Heart left ventricle (tissue), 16 donors: ENCODE measurements at regions not wholly inside any gene's neighbourhood (a gene's known extent, or its start where the extent isn't known, plus 50 kb on each side); places are given as distances from the start of the nearest gene placed in this dataset.
"Not testable (repeated sequence)": the region's sequence is repeated elsewhere in the genome, so short reads cannot be mapped to it uniquely, and the experiment has no call there.

Experiments used
- ATAC-seq, 4 donors: fragments of 200-7000 bp; cut with Tn5 transposase; one replicate each; pipeline ENCODE4 v1.9.1; 2020 to 2022; ENCODE audit warnings: moderate library complexity in 4 of 4, mild to moderate bottlenecking in 3 of 4, moderate number of reproducible peaks in 1 of 4
- DNase-seq, 5 donors: peaks; one replicate each; pipeline ENCODE4 v3.0.0-alpha.2; 2020
- H3K27ac ChIP-seq, 12 donors: fragments of 200-600 bp; sonication (generic) in 4 of 12; one replicate each; pipeline versions ENCODE4 v1.5.0 to v1.8.0; 2016 to 2022; ENCODE audit warnings: mild to moderate bottlenecking in 2 of 12
- H3K27me3 ChIP-seq, 9 donors: fragments of 200-600 bp; sonication (generic) in 2 of 9; one replicate each; pipeline versions ENCODE4 v1.5.1 to v1.8.0; 2016 to 2022; ENCODE audit warnings: mild to moderate bottlenecking in 3 of 9
- H3K36me3 ChIP-seq, 9 donors: fragments of 200-600 bp; sonication (generic) in 2 of 9; one replicate each; pipeline versions ENCODE4 v1.5.0 to v1.8.0; 2018 to 2022; ENCODE audit warnings: mild to moderate bottlenecking in 2 of 9
- H3K4me1 ChIP-seq, 12 donors: fragments of 200-600 bp; sonication (generic) in 4 of 12; one replicate each; pipeline versions ENCODE4 v1.5.0 to v1.8.0; 2016 to 2022; ENCODE audit warnings: mild to moderate bottlenecking in 3 of 12
- H3K4me3 ChIP-seq, 12 donors: fragments of 200-600 bp; sonication (generic) in 4 of 12; one replicate each; pipeline versions ENCODE4 v1.5.0 to v1.8.0; 2017 to 2022; ENCODE audit warnings: mild to moderate bottlenecking in 9 of 12, moderate library complexity in 4 of 12
- H3K9me3 ChIP-seq, 12 donors: fragments of 200-600 bp; sonication (generic) in 4 of 12; one replicate each; pipeline versions ENCODE4 v1.5.0 to v1.8.0; 2016 to 2022; ENCODE audit warnings: mild to moderate bottlenecking in 1 of 12
- POLR2A ChIP-seq, 2 donors: fragments of 450-650 bp; IDR thresholded peaks; one replicate each; pipeline ENCODE4 v1.6.1; 2017; ENCODE audit warnings: antibody characterized with exemption in 2 of 2, mild to moderate bottlenecking in 2 of 2, moderate library complexity in 2 of 2
- whole genome bisulfite sequencing, 4 donors: extraction: QIAGEN DNeasy Blood & Tissue Kit in 2 of 4; methylation state at CpG; one replicate each; pipeline versions ENCODE4 v1.1.5 to v1.1.7; 2013 to 2018; 5-methylcytosine and 5-hydroxymethylcytosine counted together
- intact Hi-C, 10 donors: fragments of 100-400 bp; cut with DNase I; formaldehyde crosslinking; loops; one replicate each; pipeline versions ENCODE4 v1.11.1 to v1.14.2; 2022
- TF ChIP-seq, protein P1 (sequence below), 12 donors: fragments of 200-600 bp; sonication (generic) in 4 of 12; IDR thresholded peaks; one replicate each; pipeline versions ENCODE4 v1.5.0 to v1.8.0; 2018 to 2022; ENCODE audit warnings: antibody characterized with exemption in 12 of 12, mild to moderate bottlenecking in 5 of 12
- donor health status: ischemic (EF 13 %, LVEDD 7.1; RV severe dilation, severe dysfunction).
- donor health status: healthy with polysubstance abuse.
- donor health status: DM: no; HTN: yes; CAD: no.
- donor health status: DM: no; HTN: no; CAD: no.
- donor health status: ischemic (EF 25% LVEDD 6.9; RV normal size, moderate dysfunction).
- donor health status: ischemic (EF 25% LVEDD 5.7; RV mildly dilated, moderate dysfunction).
- donor health status: healthy.
- donor health status: DM: yes; HTN: yes; CAD: no.
- donor health status: ischemic (EF 35%, LVEDD 5.7; RV mildly dilated, moderate dysfunction).
- donor health status: nonischemic (EF 11% LVEDD 7.7; RV severe dilation, severe dysfunction).
- donor health status: DM: yes; HTN: yes; CAD: no.
- donor health status: PGD.
- donor health status: ischemic (EF 29% LVEDD 5.4; RV normal size, mild dysfunction).
- donor health status: nonischemic (EF 23%, LVEDD 6.1; RV moderate dilation, normal function).

DNA sequence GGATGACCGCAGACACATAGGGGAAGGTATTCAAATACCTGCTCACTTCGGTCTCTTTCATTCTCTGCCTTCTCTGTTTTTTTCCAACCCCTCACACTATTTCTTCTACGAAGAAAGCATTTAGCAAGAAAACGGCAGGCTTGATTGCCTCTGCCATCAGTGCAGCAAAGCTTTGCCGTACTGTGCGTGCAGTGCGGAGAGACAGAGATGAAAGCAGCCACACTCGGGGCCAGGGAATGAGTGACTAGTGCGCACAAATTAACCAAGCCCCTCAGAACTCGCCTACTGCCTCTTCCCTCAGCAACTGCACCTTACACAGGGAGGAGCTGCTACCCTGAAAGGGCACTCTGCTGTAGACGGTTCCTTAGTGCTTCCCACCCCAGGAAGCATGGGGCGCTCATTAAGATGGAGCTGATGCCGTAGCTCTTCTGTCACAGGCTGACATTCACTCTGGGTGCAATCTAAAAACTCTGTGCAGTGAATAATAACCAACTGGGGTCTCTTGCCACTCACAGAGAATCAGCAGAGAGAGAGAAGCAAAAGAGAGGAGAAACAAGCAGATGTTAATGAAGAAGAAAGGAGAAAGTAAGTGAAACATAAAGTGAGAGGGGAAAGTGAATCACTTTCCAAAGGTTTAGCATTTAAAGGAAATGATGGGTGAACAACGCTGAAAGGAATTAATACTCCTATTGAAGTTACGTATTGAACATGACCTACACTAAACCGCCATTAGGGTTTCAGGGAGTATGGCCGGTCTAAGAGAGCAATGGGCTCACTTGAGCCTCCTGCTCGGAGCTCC lies 69.4 kb downstream of the GRIN2B start:
- H3K36me3 ChIP-seq = no peaks in the 10 kb centered on the region
- DNase-seq (no peak), ATAC-seq (no peak)
- intact Hi-C loops = no loop called here
- H3K27ac ChIP-seq = no peak overlapping the region
- TF ChIP-seq POLR2A (IDR thresholded peaks at IDR 0.05) = no peak
- TF ChIP-seq, protein P1, sequence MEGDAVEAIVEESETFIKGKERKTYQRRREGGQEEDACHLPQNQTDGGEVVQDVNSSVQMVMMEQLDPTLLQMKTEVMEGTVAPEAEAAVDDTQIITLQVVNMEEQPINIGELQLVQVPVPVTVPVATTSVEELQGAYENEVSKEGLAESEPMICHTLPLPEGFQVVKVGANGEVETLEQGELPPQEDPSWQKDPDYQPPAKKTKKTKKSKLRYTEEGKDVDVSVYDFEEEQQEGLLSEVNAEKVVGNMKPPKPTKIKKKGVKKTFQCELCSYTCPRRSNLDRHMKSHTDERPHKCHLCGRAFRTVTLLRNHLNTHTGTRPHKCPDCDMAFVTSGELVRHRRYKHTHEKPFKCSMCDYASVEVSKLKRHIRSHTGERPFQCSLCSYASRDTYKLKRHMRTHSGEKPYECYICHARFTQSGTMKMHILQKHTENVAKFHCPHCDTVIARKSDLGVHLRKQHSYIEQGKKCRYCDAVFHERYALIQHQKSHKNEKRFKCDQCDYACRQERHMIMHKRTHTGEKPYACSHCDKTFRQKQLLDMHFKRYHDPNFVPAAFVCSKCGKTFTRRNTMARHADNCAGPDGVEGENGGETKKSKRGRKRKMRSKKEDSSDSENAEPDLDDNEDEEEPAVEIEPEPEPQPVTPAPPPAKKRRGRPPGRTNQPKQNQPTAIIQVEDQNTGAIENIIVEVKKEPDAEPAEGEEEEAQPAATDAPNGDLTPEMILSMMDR (IDR thresholded peaks at IDR 0.05) = no peak
- 87 to 90% (median 88%) methylated on average over 18 of the region's 18 CpGs for WGBS, 4 donors
- H3K4me1 ChIP-seq = no peaks in the 10 kb centered on the region
- no peaks in the 10 kb centered on the region for H3K27me3 ChIP-seq
- no peaks in the 10 kb centered on the region for H3K9me3 ChIP-seq
- no peak overlapping the region for H3K4me3 ChIP-seq

DNA sequence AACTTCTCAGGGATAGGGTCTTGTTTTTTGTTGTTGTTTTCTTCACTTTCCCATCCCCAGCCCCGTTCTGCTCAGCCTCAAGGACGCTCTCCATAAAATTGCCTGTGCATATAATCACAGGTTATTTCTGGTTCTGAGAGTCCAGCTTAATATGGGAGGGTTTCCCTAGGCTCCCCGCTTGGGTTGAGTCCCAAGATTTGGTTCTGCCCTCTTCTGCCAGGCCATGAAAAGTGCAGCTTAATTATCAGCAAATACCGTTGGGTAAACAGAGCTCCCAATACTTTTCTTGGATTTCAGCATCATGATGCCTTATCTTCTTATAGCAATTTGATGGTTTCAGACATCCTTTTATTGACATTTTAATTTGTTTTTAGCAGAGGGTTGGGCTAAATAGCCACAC lies 75.6 kb downstream of the GRIN2B start:
- WGBS, 4 donors = 71 to 79% (median 76%) methylated on average over 4 of the region's 4 CpGs
- no peak for DNase-seq
- Histone ChIP-seq H3K36me3 (no peaks in the 10 kb centered on the region), H3K4me3 (no peak overlapping the region), H3K27ac (no peak overlapping the region), H3K4me1 (no peaks in the 10 kb centered on the region), H3K27me3 (no peaks in the 10 kb centered on the region), H3K9me3 (peaks cover 0 to 10% (median 0%) of the 10 kb centered on the region in 12 donors)
- no peak for TF ChIP-seq POLR2A (IDR thresholded peaks at IDR 0.05)
- TF ChIP-seq, protein P1 (IDR thresholded peaks at IDR 0.05) = no peak
- peak in 1 of 4 donors; percentile 49 for ATAC-seq
- intact Hi-C loops = no loop called here

DNA sequence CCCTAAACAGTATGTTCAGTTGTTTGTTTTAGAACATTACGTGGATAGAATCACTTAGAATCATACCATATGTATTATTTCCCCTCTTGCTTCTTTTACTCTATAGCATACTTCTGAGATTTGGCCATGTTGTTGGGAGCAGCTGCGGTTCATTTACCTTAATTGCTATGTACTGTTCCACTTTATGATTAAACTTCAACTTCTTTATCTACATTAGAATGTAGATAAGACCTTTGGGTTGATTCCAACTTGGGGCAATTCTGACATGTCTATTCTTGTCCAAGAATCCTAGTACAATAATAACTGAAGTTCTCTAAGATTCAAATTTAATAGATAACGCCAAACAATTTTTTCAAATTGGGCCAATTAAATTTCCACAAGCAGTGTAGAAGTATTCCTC lies 80.7 kb downstream of the GRIN2B start:
- WGBS, 4 donors = 57 to 73% (median 67%) methylated on average over 3 of the region's 3 CpGs

DNA sequence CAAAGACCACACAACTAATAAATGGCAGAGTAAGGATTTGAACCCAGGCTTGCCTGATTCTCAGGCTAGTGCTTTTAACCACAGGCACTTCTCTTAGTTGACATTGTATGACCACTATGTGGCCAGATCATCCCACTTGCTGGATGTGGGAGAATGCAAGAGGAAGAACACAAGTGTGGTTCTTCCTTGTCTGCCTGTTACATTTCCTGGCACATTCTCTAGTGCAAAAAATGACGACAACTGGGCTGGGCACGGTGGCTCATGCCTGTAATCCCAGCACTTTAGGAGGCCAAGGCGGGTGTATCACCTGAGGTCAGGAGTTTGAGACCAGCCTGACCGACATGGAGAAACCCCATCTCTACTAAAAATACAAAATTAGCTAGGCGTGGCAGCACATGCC lies 83.0 kb downstream of the GRIN2B start:
- H3K4me3 ChIP-seq, H3K27ac ChIP-seq, DNase-seq, H3K36me3 ChIP-seq, H3K4me1 ChIP-seq, intact Hi-C loops, H3K27me3 ChIP-seq, H3K9me3 ChIP-seq, ATAC-seq: not testable (repeated sequence)
- WGBS, 4 donors = 82 to 86% (median 84%) methylated on average over 5 of the region's 5 CpGs

More for the DNA sequence above, 80.7 kb downstream of the GRIN2B start:
- TF ChIP-seq, protein P1 (IDR thresholded peaks at IDR 0.05) = no peak
- no peak for TF ChIP-seq POLR2A (IDR thresholded peaks at IDR 0.05)
- intact Hi-C loops = no loop called here
- Histone ChIP-seq H3K27ac (no peak overlapping the region), H3K9me3 (peaks cover 0 to 15% (median 0%) of the 10 kb centered on the region in 12 donors), H3K4me3 (no peak overlapping the region), H3K27me3 (no peaks in the 10 kb centered on the region), H3K4me1 (no peaks in the 10 kb centered on the region), H3K36me3 (no peaks in the 10 kb centered on the region)
- DNase-seq (no peak), ATAC-seq (no peak)

DNA sequence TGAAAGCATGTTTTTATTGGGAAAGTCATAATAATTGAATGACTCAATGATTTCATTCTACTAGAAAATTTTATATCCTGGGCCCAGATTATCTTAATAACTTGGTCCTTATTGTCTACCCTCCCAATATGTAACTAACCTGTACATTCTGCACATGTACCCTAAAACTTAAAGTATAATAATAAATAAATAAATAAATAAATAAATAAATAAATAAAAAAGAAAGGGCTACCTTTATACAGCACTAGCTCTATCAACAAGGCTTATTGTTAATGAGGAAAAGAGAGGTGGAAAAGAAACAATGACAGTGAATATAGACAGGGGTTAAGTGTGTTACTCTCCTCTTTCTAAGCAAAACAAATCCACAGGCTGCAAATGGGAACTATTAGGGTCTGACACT lies 83.6 kb downstream of the GRIN2B start:
- no peaks in the 10 kb centered on the region for H3K27me3 ChIP-seq
- no peak for DNase-seq
- no peaks in the 10 kb centered on the region for H3K4me1 ChIP-seq
- intact Hi-C loops = no loop called here
- TF ChIP-seq, protein P1 (IDR thresholded peaks at IDR 0.05) = no peak
- TF ChIP-seq POLR2A (IDR thresholded peaks at IDR 0.05) = no peak
- H3K36me3 ChIP-seq = no peaks in the 10 kb centered on the region
- no peak overlapping the region for H3K27ac ChIP-seq
- ATAC-seq = no peak
- no peak overlapping the region for H3K4me3 ChIP-seq
- peaks cover 0 to 7% (median 0%) of the 10 kb centered on the region in 12 donors for H3K9me3 ChIP-seq
